GM10248 (cell line): ENCODE measurements at regions not wholly inside any gene's neighbourhood (a gene's known extent, or its start where the extent isn't known, plus 50 kb on each side); places are given as distances from the start of the nearest gene placed in this dataset.
"Not testable (repeated sequence)": the region's sequence is repeated elsewhere in the genome, so short reads cannot be mapped to it uniquely, and the experiment has no call there.

Experiments used
- CTCF ChIA-PET: fragments of 300-600 bp; sonication (Branson Sonifier 250); formaldehyde crosslinking; extraction: SDS; loops from one replicate; lab custom pipeline; 2021; ENCODE audit warnings: antibody characterized with exemption; lab: Yijun Ruan, JAX
- POLR2A ChIA-PET: fragments of 350-650 bp; sonication (Branson Sonifier 250); formaldehyde crosslinking; extraction: SDS; loops from one replicate; lab custom pipeline; 2020; ENCODE audit warnings: antibody characterized with exemption; lab: Yijun Ruan, JAX
- DNase-seq: peaks from one replicate; pipeline ENCODE4 v3.0.0; 2012; ENCODE audit errors: extremely low spot score
- TF ChIP-seq, protein P1 (sequence below): IDR thresholded peaks from 2 replicates; pipeline ENCODE4 v1.5.1; 2012; ENCODE audit warnings: mild to moderate bottlenecking, low read depth; ENCODE audit errors: extremely low read depth, missing control alignments, control extremely low read depth

DNA sequence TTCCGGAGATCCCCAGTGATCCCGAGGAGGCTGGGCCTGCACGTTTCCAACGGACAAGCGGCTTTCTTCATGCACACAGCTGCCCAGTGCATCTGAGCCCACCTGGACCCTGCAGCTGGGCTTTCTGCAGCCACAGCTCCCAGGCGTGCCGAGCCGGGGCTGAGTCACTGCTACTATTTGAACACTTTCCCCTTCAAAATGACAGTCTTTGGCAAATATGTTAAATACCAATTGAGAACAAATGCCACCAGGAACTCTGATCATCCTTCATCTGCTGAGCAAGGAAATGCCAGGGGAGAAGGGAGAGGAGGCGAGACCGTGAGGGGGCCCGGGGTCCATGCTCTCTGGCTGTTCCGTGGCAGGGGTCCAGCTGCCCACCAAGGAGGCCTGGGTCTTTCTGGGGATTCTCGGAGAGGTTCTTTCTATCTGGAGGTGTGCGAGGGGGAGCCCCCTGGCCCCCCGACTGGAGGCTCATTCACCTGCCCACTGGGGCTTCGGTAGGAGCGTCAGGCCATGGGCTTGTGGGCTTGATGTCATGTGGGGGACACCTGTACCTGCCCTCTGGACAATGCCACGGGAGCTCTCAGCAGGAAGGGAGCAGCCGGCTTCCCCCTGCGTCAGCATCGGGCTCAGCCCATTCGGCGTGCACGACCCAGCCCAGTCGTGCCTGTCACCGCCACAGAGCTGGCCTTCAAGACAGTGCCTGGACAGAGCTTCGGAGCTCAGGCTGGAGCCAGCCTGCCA is 159.6 kb downstream of the CTTN start:
- ChIA-PET CTCF (interaction anchor here (0.9 kb wide), 1 partner anchor 154 kb away, joined by 3 read pairs; no protein-coding TSS in a partner anchor), POLR2A (no interaction called here)
- TF ChIP-seq, protein P1, sequence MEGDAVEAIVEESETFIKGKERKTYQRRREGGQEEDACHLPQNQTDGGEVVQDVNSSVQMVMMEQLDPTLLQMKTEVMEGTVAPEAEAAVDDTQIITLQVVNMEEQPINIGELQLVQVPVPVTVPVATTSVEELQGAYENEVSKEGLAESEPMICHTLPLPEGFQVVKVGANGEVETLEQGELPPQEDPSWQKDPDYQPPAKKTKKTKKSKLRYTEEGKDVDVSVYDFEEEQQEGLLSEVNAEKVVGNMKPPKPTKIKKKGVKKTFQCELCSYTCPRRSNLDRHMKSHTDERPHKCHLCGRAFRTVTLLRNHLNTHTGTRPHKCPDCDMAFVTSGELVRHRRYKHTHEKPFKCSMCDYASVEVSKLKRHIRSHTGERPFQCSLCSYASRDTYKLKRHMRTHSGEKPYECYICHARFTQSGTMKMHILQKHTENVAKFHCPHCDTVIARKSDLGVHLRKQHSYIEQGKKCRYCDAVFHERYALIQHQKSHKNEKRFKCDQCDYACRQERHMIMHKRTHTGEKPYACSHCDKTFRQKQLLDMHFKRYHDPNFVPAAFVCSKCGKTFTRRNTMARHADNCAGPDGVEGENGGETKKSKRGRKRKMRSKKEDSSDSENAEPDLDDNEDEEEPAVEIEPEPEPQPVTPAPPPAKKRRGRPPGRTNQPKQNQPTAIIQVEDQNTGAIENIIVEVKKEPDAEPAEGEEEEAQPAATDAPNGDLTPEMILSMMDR = no peak
- DNase-seq = no peak

DNA sequence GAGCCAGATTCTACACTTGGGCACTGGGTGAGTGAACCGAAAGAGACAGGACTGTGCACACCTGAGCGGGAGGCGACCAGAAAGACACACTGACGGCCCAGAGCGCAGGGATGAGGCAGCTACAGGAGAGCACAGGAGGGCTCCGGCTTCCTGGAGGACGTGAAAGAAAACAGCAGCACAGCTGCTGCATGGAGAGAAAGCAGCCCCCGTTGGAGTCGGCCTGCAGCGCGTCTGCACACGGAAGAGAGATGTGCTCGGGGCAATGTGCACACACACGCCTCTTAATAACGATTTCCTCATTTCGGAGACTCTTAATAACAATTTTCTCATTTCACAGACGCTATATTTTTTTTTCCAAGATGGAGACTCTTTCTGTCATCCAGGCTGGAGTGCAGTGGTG is 160.4 kb downstream of the CTTN start:
- TF ChIP-seq, protein P1 = no peak
- DNase-seq = no peak
- CTCF ChIA-PET = no interaction called here
- POLR2A ChIA-PET = no interaction called here

DNA sequence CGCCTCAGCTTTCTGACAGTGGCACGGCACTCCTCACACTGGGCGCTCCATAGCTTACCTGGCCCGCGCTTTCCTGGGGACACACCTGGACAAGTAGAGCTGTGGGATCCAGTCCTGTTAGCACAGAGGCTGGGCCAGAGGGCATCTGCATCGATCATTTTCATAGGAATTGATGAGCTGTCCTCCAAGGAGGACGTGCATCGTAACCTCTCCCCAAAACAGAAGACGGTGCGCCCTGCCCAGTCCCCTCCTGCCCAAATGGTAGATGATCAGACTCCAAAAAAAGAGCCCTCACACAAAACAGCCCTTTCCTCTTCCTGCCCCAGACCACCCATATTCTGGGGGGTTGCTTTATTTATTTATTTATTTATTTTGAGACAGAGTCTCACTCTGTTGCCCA is 161.2 kb downstream of the CTTN start:
- TF ChIP-seq, protein P1 = no peak
- no peak for DNase-seq
- CTCF ChIA-PET = interaction anchor here (1.0 kb wide), 1 partner anchor 9 kb away, joined by 3 read pairs; no protein-coding TSS in a partner anchor
- POLR2A ChIA-PET = no interaction called here

DNA sequence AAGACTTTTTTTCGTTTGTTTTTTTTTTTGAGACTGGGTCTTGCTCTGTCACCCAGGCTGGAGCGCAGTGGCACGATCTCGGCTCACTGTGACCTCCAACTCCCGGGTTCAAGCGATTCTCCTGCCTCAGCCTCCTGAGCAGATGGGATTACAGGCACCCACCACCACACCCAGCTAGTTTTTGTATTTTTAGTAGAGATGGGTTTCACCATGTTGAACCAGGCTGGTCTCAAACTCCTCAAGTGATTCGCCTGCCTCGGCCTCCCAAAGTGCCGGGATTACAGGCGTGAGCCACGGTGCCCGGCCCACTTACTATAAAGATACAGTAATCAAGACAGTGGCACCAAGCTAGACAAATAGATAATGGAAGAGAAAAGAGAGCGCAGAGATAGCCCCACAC is 162.3 kb downstream of the CTTN start:
- DNase-seq, CTCF ChIA-PET, POLR2A ChIA-PET: not testable (repeated sequence)

DNA sequence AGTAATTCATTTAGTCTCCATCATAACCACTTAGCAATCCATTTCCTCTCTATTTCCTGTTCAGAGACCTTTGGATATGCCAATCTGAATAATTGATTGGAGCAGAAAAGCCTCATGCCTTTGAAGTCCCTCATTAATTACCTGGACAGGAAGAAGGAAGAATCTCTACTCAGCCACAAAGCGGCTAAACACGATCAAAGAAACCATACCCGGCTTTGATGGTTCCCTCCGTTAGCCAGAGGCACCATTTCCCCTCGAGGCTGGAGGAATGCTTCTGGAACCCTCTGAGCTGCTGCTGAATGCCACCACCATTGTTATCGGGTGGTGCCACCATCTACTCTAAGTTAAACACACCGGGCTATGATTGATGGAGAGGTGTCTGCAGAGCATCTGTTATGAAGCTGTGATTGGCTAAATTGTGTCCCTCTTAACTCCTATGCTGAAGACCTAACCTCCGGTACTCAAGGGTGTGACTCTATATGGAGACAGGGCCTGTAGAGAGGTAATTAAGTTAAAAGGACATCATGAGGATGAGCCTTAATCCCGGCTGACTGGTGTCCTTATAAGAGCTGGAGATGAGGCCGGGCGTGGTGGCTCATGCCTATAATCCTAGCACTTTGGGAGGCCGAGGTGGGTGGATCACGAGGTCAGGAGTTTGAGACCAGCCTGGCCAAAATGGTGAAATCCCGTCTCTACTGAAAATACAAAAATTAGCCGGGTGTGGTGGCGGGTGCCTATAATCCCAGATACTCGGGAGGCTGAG is 168.6 kb downstream of the CTTN start:
- ChIA-PET POLR2A (no interaction called here), CTCF (interaction anchor here (1.2 to 1.7 kb wide), 2 partner anchors 11 to 14 kb away, joined by 3 to 4 read pairs; no protein-coding TSS in a partner anchor)

DNA sequence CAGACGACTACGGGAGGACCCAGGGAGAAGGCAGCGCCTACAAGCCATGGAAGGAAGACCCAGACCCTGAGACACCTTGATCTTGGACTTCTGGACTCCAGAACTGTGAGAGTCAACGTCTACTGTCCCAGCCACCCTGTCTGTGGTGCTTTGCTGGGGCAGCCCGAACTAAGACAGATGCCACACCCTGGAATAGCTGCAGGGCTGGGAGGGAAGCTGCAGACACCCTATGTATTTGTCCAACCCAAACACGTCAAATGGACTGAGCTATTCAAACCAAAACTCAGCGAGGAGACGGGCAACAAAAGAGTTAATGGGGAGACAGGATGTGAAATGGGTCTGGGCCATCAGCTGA is 169.3 kb downstream of the CTTN start:
- ChIA-PET CTCF (interaction anchor here (1.0 to 1.7 kb wide), 5 partner anchors 8 to 16 kb away, joined by 3 to 4 read pairs (median 3); no protein-coding TSS in a partner anchor), POLR2A (no interaction called here)
- TF ChIP-seq, protein P1 = no peak
- no peak for DNase-seq

More for the DNA sequence above, 168.6 kb downstream of the CTTN start:
- DNase-seq = no peak
- TF ChIP-seq, protein P1 = no peak
